Dedifferentiated amniotic fluid mesenchymal stem cell (primary cell): ENCODE measurements at regions not wholly inside any gene's neighbourhood (a gene's known extent, or its start where the extent isn't known, plus 50 kb on each side); places are given as distances from the start of the nearest gene placed in this dataset.
"Not testable (repeated sequence)": the region's sequence is repeated elsewhere in the genome, so short reads cannot be mapped to it uniquely, and the experiment has no call there.

Experiments used
- DNase-seq: peaks from one replicate; pipeline ENCODE4 v3.0.0-alpha.2; 2016; ENCODE audit errors: extremely low spot score

GRCh38 chr1:43042773-43043457 is 84.2 kb upstream of the SLC2A1 start:
- no peak for DNase-seq

DNA sequence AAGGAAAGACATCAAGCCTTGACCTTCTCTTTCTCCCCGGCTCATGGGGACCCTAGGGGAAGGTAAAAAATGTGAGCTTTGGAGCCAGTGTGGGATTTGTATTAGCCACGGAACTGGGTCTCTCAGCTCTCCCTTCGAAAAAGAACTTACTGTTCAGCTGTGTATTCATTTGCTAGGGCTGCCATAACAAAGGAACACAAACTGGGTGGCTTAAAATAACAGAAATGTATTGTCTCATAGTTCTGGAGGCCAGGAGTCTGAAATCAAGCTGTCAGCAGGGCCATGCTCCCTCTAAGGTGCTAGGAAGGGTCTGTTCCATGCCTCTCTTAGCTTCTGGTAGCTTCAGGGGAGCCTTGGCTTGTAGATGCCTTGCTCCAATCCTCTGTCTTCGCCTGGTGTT is 83.5 kb upstream of the SLC2A1 start:
- no peak for DNase-seq

DNA sequence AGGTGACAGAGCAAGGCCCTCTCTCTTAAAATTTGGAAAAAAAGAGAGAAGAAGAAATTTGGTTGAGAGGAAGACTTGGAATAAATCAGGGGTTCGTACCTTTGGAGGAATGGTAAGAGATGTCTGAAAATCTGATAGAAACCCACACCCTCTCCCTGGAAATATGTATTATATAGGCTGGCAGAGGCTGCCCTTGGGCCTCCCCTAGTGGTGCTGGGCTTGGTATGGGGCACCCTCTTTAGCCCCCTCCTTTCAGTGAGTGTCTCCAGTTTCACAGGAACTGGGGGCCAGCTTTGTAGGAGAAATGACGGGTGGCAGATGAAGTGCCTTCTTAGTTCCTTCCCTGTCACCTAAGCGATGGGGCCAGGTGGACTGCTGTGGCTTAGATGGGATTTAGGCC is 82.9 kb upstream of the SLC2A1 start:
- no peak for DNase-seq

DNA sequence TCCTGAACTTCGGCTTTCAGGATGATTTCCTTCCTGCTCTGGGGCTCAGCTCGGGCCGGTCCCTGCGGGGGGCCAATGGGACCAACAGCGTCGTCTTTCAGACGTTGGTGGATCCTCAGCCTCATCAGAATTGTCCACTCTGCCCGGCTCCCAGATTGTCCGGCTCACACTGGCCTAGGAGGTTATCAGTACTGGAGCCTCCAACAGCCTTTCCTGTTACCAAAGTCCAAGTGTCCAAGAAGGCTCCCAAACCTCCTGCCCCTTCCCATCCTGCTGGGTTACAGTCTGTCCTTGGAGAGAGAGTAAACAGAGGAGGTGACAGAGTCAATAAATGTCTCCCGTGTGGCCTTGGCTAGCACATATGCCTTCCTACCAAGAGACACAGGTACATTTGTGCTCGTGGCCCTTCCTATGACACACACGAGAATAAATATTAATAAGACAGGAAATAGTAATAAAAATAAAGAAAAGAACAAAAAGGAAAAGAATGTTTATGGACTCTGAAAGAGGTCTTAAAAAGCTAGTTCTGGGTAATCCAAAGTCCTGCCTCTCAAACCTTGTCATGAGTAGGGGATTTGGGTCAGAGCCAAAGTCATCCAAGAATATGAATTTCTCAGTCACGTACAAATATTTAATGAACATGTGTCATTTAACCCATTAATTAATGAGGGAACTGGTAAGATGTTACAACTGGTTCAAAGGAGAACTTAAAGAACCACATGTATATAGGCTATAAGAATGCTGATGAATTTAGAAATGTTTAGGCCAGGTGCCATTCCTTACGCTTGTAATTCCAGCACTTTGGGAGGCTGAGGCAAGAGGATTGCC is 80.8 kb upstream of the SLC2A1 start:
- no peak for DNase-seq

DNA sequence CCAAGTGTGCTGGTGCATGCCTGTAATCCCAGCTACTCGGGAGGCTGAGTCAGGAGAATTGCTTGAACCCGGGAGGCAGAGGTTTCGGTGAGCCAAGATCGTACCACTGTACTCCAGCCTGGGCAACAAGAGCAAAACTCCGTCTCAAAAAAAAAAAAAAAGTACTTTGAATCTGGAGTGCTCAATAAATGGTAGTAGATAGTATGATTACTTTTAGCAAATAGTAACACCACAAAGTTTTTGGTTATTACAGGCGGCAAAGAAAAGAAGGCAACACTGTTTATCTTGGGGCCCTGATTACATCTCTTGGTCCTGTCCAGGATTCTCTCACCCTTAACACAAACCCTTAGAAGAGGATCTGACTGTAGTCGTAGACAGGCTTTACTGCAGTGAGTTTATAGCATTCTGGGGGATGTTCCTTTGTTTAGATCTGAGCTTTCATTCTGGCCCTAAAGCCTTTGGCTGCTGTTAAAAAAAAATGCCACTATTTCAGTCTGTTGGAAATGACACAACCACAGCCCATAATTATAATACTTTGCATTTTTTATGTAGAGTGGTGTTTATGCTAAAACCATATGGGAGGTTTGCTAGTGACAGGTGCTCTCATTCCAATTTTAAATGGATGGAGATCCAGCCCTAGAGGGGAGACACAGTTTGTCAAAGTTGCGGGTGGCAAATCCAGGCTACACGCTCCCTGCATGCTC is 79.7 kb upstream of the SLC2A1 start:
- DNase-seq: no peak

GRCh38 chr1:43037466-43037865 is 78.8 kb upstream of the SLC2A1 start:
- DNase-seq: no peak

- no peak for DNase-seq
Measured at GRCh38 chr1:43036932-43037331, 78.3 kb upstream of the SLC2A1 start.

GRCh38 chr1:43035821-43036741 is 77.4 kb upstream of the SLC2A1 start:
- DNase-seq: no peak

- DNase-seq: no peak
Measured at GRCh38 chr1:43034778-43035177, 76.1 kb upstream of the SLC2A1 start.

DNA sequence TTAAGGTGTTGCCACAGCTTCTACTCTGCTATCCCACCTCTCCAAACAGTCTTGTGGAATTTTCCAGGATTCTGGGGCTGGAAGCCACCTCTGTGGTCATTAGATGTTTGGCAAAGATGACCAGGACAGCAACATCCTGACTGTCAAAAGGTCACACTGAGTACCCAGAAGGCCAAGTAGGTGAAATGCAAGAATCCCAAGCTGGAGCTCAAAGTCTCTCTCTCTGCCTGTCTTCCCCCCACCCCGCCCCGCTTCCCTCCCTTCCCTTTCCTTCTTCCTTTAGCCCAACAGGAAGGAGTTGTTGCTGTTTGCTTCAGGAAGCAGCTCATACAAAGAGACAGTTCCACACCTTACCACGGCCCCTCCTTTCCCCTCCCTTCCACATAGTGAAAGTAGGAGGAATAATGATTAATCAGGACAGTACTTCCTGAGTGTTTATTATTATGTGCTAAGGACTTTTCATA is 75.6 kb upstream of the SLC2A1 start:
- no peak for DNase-seq

GRCh38 chr1:43031316-43032203 is 72.9 kb upstream of the SLC2A1 start:
- DNase-seq: no peak

DNA sequence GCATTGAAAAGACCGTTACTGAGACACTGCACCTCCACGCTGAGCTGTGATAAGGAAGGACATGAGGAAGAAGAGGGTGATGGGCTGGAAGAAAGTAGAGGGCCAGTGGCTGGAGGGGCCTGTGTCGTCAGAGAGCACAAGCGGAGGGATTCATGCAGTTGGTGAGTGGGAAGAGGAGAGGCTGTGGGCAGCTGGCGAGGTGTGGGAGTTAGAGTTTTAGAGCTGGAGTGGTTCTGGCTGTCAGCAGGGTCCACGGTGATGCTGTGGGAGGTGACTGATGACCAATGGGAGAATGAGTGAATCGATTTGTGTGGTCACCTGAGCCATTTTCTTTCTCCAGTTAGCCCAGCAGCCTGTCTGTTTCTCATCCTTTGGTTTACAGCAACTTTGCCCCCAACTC is 66.2 kb upstream of the SLC2A1 start:
- DNase-seq: no peak

- DNase-seq: no peak
Measured at GRCh38 chr1:43021547-43022474, 63.1 kb upstream of the SLC2A1 start.

DNA sequence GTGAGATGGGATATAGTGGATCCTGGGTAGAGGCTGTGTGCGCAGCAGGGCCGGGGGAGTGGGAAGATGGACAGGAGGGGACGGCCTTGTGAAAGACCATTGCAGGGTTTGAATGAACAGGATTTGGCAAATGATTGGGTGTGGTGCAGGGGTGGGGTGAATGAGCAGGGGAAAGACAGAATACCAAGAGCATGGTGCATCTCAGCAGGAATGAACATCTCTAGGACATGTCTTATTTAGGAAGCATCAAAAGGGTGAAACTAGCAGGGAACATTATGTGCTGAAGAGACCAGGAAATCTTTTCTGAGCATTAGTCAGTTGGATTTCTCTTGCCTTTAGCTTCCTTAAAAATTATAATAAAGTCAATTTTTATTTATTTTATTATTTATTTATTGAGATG is 60.6 kb upstream of the SLC2A1 start:
- DNase-seq: no peak

DNA sequence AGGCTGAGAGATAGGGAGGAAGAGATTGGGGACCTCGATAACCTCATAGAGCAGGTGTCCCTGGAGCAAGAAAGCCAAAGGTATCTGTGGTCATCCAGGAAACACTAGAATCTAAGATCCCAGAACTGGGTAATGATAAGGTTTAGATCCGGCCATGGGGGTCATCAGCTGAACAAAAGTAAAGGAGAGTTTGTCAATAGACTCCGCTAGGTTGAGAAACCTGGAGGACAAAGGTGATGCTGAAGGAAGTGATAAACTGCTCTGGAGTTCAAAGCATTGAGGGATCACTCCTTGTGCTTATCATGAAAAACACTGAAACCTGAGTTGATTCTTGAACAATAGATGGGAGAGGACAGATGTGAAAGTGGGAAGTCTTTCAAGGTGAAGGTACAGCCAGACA is 59.5 kb upstream of the SLC2A1 start:
- no peak for DNase-seq

DNA sequence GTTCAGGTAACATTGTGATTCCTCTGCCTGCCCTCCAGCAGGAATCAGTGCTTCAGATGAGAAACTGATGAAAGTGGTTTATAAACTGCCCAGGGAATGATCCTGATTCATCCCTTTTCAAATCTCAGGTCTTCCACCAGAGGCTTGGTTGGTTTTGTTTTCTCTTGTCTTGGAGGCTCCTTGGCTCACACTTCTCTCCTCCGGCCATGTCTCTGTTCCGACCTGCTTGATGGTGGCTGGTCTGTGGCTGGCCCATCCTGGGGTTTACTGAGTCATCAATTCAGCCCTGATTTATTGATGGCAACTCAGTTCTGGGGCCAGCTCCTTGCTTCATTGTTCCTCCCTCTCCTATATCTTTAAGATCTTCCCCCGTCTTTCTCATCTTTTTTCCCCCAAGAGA is 56.6 kb upstream of the SLC2A1 start:
- no peak for DNase-seq

GRCh38 chr1:43014579-43014978 is 55.9 kb upstream of the SLC2A1 start:
- DNase-seq: not testable (repeated sequence)

GRCh38 chr1:43011020-43011419 is 52.4 kb upstream of the SLC2A1 start:
- no peak for DNase-seq

DNA sequence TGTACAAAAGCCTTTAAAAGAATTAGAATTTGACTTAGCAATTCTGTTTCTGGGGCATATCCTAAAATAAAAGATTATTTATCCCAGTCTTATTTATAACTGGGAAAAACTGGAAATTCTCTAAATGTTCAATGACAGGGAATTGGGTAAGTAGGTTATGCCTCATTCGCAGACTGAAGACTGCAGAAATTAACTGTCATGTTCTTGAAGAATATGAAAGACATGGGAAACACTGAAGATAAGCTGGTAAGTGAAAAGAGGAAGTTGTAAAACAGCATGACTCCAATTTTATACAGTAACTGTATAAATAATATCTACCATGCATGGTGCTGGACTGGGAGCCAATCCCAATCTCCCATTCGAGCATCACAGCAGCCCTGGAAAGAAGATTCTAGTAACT is 50.6 kb upstream of the SLC2A1 start:
- DNase-seq: no peak
